ENCODE measurements at regions not wholly inside any gene's neighbourhood (a gene's known extent, or its start where the extent isn't known, plus 50 kb on each side); places are given as distances from the start of the nearest gene placed in this dataset.

DNA sequence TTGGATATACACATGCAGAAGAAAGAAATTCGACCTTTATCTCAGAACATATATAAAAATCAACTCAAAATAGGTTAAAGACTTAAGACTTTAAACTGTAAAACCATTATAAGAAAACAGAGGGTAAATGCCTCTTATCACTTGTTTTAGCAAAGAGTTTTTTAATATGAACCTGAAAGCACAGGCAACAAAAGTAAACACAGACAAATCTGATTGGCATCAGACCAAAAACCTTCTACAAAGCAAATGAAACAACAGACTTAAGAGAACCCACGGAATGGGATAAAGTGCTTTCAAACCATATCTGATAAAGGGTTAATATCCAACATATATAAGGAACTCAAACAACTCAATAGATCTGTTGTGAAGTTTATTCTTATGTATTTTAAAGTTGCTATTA lies 309.9 kb upstream of the OPRM1 start:
- peak; percentile 35 for DNase-seq (ENCODE audit: low read depth)
- H3K4me3 ChIP-seq (ENCODE audit: low read depth, low read length), result no peak overlapping the region
- TF ChIP-seq, protein P1, sequence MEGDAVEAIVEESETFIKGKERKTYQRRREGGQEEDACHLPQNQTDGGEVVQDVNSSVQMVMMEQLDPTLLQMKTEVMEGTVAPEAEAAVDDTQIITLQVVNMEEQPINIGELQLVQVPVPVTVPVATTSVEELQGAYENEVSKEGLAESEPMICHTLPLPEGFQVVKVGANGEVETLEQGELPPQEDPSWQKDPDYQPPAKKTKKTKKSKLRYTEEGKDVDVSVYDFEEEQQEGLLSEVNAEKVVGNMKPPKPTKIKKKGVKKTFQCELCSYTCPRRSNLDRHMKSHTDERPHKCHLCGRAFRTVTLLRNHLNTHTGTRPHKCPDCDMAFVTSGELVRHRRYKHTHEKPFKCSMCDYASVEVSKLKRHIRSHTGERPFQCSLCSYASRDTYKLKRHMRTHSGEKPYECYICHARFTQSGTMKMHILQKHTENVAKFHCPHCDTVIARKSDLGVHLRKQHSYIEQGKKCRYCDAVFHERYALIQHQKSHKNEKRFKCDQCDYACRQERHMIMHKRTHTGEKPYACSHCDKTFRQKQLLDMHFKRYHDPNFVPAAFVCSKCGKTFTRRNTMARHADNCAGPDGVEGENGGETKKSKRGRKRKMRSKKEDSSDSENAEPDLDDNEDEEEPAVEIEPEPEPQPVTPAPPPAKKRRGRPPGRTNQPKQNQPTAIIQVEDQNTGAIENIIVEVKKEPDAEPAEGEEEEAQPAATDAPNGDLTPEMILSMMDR (IDR thresholded peaks at IDR 0.05; ENCODE audit: control insufficient read depth, extremely low read depth, insufficient read depth), result no peak

DNA sequence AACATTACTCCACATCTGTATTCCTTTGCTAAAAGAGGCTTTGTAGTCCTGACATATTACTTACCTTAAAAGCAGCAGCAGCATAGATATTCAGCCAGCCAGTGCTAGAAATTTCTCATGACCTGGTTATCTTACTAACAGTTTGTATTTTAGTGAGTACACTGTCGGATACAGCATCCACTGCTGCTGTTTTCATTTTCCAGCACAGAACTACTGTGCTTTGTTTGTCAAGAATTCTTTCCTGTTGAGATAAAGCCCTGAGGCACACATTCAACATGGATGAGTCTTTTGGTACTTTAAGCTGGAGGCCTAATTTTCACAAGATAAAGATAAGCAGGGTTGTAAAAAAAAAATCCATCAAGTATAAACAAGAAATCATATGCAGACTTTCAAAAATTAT lies 311.2 kb upstream of the OPRM1 start:
- TF ChIP-seq, protein P1 (IDR thresholded peaks at IDR 0.05; ENCODE audit: control insufficient read depth, extremely low read depth, insufficient read depth), result no peak

DNA sequence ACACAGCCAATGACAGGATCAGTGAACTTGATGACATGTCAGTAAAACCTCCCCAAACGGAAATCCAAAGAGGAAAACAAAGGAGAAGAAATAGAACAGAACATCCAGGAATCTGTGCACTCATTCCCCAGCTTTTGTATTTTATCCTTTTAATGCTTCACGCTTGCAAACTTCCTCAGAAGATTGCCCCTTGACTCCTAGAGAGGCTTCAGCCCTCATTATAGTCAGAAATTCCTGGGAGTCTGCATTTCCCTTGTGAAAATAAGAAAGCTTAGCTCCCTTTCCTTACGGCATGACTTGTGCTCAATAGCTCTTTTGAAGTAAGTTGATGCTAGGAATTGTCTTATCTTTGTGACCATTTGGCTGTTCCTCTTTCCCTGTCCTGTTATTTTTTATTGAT lies 313.6 kb upstream of the OPRM1 start:
- no peak overlapping the region for H3K4me3 ChIP-seq (ENCODE audit: low read depth, low read length)
- TF ChIP-seq, protein P1 (IDR thresholded peaks at IDR 0.05; ENCODE audit: control insufficient read depth, extremely low read depth, insufficient read depth), result no peak
- DNase-seq (ENCODE audit: low read depth), result no peak

More for the DNA sequence above, 311.2 kb upstream of the OPRM1 start:
- H3K4me3 ChIP-seq (ENCODE audit: low read depth, low read length), result no peak overlapping the region
- no peak for DNase-seq (ENCODE audit: low read depth)

DNA sequence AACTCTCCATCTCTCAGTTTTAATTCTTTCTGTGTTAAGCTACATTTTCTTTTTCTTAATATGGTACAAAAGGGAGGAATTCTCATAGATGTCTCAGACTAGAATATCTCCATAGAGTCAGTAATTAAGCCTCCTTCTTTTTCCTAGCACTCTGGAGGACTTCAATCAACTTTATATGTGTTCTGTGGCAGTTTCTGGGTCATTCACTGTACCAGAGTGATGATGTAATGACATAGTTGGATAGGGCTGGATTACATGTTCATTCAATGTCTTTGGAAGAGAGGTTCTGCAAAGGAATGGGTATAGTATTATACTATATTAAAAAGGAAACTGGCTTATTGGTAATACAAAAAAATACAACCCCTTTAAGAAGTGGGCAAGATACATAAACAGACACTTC lies 318.3 kb upstream of the OPRM1 start:
- no peak overlapping the region for H3K4me3 ChIP-seq (ENCODE audit: low read depth, low read length)
- DNase-seq (ENCODE audit: low read depth), result no peak
- TF ChIP-seq, protein P1 (IDR thresholded peaks at IDR 0.05; ENCODE audit: control insufficient read depth, extremely low read depth, insufficient read depth), result no peak

DNA sequence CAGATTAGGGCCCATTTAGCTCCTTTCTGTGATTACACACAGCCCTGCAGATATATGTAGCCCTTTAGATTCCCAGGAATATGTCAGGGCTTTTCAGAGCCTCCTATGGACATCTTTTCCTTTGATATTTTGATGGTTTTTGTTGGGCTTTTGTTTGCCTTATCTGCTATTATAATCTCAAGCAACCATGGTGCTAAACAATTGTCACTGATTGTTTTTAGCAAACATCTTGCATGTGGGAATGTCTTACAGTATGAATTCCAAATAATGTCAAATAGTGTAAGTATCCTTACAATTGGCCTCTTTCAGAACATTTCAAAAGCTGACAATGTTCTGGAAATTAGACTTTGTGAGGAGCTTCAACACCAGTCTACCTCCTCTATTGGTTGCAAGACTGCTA lies 333.6 kb upstream of the OPRM1 start:
- DNase-seq (ENCODE audit: low read depth), result no peak
- TF ChIP-seq, protein P1 (IDR thresholded peaks at IDR 0.05; ENCODE audit: control insufficient read depth, extremely low read depth, insufficient read depth), result no peak

DNA sequence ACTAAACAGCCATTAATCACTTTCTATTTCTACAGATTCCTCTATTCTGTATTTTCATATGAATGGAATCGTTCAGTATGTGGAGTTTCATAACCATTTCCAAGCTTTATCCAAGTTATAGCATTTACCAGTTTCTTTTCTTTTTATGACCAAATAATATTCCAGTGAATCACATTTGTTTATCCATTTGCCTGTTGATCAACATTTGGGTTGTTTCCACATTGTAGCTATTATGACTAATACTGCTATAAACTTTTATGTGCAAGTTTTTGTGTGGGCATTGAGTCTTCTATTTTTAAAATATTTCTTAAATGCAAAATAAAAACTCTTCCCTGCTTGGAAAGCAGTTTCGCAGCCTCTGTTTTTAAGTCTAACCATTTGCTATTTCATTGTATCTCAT lies 336.4 kb upstream of the OPRM1 start:
- H3K4me3 ChIP-seq (ENCODE audit: low read depth, low read length), result no peak overlapping the region
- no peak for DNase-seq (ENCODE audit: low read depth)
- TF ChIP-seq, protein P1 (IDR thresholded peaks at IDR 0.05; ENCODE audit: control insufficient read depth, extremely low read depth, insufficient read depth), result no peak

More for the DNA sequence above, 333.6 kb upstream of the OPRM1 start:
- no peak overlapping the region for H3K4me3 ChIP-seq (ENCODE audit: low read depth, low read length)

DNA sequence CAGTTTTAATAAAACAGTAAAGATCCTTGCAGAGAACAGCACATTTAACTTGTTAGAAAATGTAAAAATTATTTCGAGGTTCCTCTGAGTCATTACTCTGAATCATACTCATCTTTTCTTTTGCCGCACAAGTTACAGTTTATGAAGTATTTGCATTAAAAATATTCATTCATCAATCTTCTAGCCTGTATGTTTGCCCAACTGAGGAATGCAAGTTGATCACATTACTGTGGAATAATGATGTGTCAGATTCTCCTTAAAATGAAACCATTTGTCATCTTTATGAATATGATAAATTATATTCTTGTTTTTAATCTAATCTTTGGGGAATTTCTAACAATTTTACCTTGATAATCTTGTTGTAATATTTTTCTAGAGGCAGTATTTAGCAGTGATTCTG lies 340.4 kb upstream of the OPRM1 start:
- no peak overlapping the region for H3K4me3 ChIP-seq (ENCODE audit: low read depth, low read length)
- TF ChIP-seq, protein P1 (IDR thresholded peaks at IDR 0.05; ENCODE audit: control insufficient read depth, extremely low read depth, insufficient read depth), result no peak
- DNase-seq (ENCODE audit: low read depth), result no peak
